OCI-LY1 (cell line): ENCODE measurements at regions not wholly inside any gene's neighbourhood (a gene's known extent, or its start where the extent isn't known, plus 50 kb on each side); places are given as distances from the start of the nearest gene placed in this dataset.

Source experiments
- H2AFZ ChIP-seq: fragments of 200-600 bp; sonication (generic), shearing (Covaris generic); 2 replicates; pipeline ENCODE4 v1.6.0; 2014; ENCODE audit warnings: antibody characterized with exemption, mild to moderate bottlenecking, low read length
- H3F3A ChIP-seq: fragments of 200-600 bp; sonication (generic), shearing (Covaris generic); 2 replicates; pipeline ENCODE4 v1.6.0; 2014; ENCODE audit warnings: mild to moderate bottlenecking, antibody characterized with exemption, low read length, moderate library complexity; ENCODE audit not compliant: insufficient read depth
- H3K27ac ChIP-seq: fragments of 200-600 bp; sonication (generic); 2 replicates; pipeline ENCODE4 v1.5.1; 2014; ENCODE audit warnings: low read length, mixed run types, mild to moderate bottlenecking, low read depth; ENCODE audit not compliant: poor library complexity, severe bottlenecking
- H3K27me3 ChIP-seq: fragments of 200-600 bp; sonication (generic); 2 replicates; pipeline ENCODE4 v1.6.0; 2014; ENCODE audit warnings: antibody characterized with exemption, mild to moderate bottlenecking, low read length, moderate library complexity; ENCODE audit not compliant: insufficient read depth
- H3K36me3 ChIP-seq: fragments of 200-600 bp; sonication (generic); 2 replicates; pipeline ENCODE4 v1.6.1; 2014; ENCODE audit warnings: mild to moderate bottlenecking, antibody characterized with exemption, low read length, moderate library complexity, mixed read lengths; ENCODE audit not compliant: insufficient read depth
- H3K4me1 ChIP-seq: fragments of 200-600 bp; sonication (generic); 2 replicates; pipeline ENCODE4 v1.5.1; 2014; ENCODE audit warnings: mild to moderate bottlenecking, low read length, moderate library complexity; ENCODE audit not compliant: insufficient read depth, severe bottlenecking
- H3K4me2 ChIP-seq: fragments of 200-600 bp; sonication (generic), shearing (Covaris generic); 2 replicates; pipeline ENCODE4 v1.6.1; 2014; ENCODE audit warnings: low read length
- H3K4me3 ChIP-seq: fragments of 200-600 bp; sonication (generic); 2 replicates; pipeline ENCODE4 v1.5.1; 2014; ENCODE audit warnings: low read length, low read depth, mild to moderate bottlenecking, mixed read lengths; ENCODE audit not compliant: poor library complexity, severe bottlenecking
- H3K79me2 ChIP-seq: fragments of 200-600 bp; shearing (Covaris generic); 2 replicates; pipeline ENCODE4 v1.6.1; 2016; ENCODE audit warnings: mixed run types, low read length, mixed read lengths; ENCODE audit not compliant: insufficient read depth
- H3K9ac ChIP-seq: fragments of 200-600 bp; sonication (generic), shearing (Covaris generic); 2 replicates; pipeline ENCODE4 v1.6.1; 2014; ENCODE audit warnings: mild to moderate bottlenecking, low read length, mixed read lengths
- H3K9me2 ChIP-seq: fragments of 200-600 bp; sonication (generic), shearing (Covaris generic); 2 replicates; pipeline ENCODE4 v1.6.1; 2014; ENCODE audit warnings: low read depth, mild to moderate bottlenecking, low read length, mixed read lengths
- H3K9me3 ChIP-seq: fragments of 200-600 bp; shearing (Covaris generic); 2 replicates; pipeline ENCODE4 v1.6.1; 2014; ENCODE audit warnings: low read length, mixed read lengths
- H4K20me1 ChIP-seq: fragments of 200-600 bp; sonication (generic), shearing (Covaris generic); 2 replicates; pipeline ENCODE4 v1.6.0; 2016; ENCODE audit warnings: mild to moderate bottlenecking, low read length; ENCODE audit not compliant: insufficient read depth
- EZH2 ChIP-seq: fragments of 200-600 bp; sonication (generic), shearing (Covaris generic); IDR thresholded peaks from 2 replicates; pipeline ENCODE4 v1.8.0; 2017; ENCODE audit warnings: borderline replicate concordance, mixed run types, mild to moderate bottlenecking, antibody characterized with exemption, low read length, moderate library complexity, mixed read lengths
- TF ChIP-seq, protein P1 (sequence below): fragments of 200-600 bp; sonication (generic), shearing (Covaris generic); IDR thresholded peaks from 2 replicates; pipeline ENCODE4 v1.5.1; 2017; ENCODE audit warnings: mild to moderate bottlenecking, antibody characterized with exemption, low read length, moderate library complexity, mixed read lengths

DNA sequence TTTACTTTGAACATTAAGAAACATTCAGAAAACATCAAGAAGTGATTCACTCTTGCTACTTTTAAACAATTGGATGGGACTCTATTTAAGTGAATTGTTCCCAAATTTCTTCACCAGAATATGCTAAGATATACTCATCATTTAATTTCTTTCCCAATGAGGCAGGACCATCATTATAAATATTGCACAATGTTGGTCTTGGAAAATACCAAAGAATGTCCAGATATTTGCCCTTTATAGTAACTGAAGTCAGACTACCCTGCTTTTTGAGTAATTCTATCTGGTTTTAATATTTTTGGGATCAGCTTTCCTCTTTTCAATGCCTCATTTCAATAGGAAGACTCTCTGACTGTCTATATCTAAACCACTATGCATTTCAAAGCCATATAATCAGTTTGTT, 129.4 kb upstream of the TENM3 start:
- H3K4me2 ChIP-seq: no peak overlapping the region
- no peak overlapping the region for H3K4me3 ChIP-seq
- H3K79me2 ChIP-seq: no peaks in the 10 kb centered on the region
- no peaks in the 10 kb centered on the region for H3K4me1 ChIP-seq
- no peaks in the 10 kb centered on the region for H3K9me3 ChIP-seq
- H2AFZ ChIP-seq: no peak overlapping the region
- H3K27me3 ChIP-seq: no peaks in the 10 kb centered on the region
- H3K27ac ChIP-seq: no peak overlapping the region
- TF ChIP-seq, protein P1, sequence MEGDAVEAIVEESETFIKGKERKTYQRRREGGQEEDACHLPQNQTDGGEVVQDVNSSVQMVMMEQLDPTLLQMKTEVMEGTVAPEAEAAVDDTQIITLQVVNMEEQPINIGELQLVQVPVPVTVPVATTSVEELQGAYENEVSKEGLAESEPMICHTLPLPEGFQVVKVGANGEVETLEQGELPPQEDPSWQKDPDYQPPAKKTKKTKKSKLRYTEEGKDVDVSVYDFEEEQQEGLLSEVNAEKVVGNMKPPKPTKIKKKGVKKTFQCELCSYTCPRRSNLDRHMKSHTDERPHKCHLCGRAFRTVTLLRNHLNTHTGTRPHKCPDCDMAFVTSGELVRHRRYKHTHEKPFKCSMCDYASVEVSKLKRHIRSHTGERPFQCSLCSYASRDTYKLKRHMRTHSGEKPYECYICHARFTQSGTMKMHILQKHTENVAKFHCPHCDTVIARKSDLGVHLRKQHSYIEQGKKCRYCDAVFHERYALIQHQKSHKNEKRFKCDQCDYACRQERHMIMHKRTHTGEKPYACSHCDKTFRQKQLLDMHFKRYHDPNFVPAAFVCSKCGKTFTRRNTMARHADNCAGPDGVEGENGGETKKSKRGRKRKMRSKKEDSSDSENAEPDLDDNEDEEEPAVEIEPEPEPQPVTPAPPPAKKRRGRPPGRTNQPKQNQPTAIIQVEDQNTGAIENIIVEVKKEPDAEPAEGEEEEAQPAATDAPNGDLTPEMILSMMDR: no peak
- TF ChIP-seq EZH2: no peak
- H4K20me1 ChIP-seq: no peaks in the 10 kb centered on the region
- H3K9ac ChIP-seq: no peak overlapping the region
- no peaks in the 10 kb centered on the region for H3K9me2 ChIP-seq
- H3K36me3 ChIP-seq: no peaks in the 10 kb centered on the region
- no peaks in the 10 kb centered on the region for H3F3A ChIP-seq

DNA sequence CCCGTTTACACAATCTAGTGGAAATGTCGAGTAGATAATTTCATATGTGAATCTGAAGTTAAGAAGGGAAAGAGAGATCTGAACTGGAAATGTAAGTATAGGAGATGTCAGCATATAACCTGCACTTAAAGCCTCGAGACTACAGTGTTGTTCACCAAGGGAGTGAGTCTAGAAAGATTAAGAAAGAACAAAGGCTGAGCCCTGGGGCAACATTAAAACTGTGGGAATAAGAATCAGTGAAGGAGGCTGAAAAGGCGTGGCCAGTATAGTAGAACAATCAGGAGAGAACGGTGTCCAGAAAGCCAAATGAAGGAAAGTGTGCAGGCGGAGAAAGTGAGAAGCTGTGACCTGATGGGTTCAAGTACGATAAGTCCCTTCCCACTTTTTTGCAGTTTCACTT, 118.8 kb upstream of the TENM3 start:
- H3K27me3 ChIP-seq: no peaks in the 10 kb centered on the region
- H3K79me2 ChIP-seq: no peaks in the 10 kb centered on the region
- no peaks in the 10 kb centered on the region for H3F3A ChIP-seq
- no peak overlapping the region for H3K4me2 ChIP-seq
- H3K4me1 ChIP-seq: no peaks in the 10 kb centered on the region
- H4K20me1 ChIP-seq: no peaks in the 10 kb centered on the region
- no peak overlapping the region for H2AFZ ChIP-seq
- H3K4me3 ChIP-seq: no peak overlapping the region
- no peaks in the 10 kb centered on the region for H3K9me2 ChIP-seq
- H3K36me3 ChIP-seq: no peaks in the 10 kb centered on the region
- no peaks in the 10 kb centered on the region for H3K9me3 ChIP-seq
- TF ChIP-seq, protein P1: no peak
- no peak for TF ChIP-seq EZH2
- H3K9ac ChIP-seq: no peak overlapping the region
- H3K27ac ChIP-seq: no peak overlapping the region

DNA sequence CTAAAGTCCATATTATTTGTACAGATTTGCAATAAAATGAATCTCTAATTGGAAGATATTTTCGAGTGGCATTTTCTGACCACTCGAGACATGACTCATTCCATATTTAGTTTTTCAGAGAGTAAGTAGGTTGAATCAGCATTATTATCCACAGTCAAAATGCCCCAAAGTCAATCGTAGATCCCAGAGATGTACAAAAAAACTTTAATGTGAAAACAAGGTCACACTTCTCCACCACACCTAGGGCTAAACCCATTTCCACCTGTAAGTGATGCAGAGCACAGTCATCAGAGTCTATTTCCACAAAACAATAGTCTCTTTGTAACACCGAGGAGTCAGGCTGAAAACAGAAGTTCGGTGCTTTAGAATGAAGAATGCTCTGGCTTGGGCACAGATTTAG, 117.1 kb upstream of the TENM3 start:
- no peak overlapping the region for H3K4me3 ChIP-seq
- no peaks in the 10 kb centered on the region for H4K20me1 ChIP-seq
- no peak overlapping the region for H3K9ac ChIP-seq
- no peaks in the 10 kb centered on the region for H3F3A ChIP-seq
- H3K9me2 ChIP-seq: no peaks in the 10 kb centered on the region
- H3K36me3 ChIP-seq: no peaks in the 10 kb centered on the region
- H3K4me1 ChIP-seq: no peaks in the 10 kb centered on the region
- H3K4me2 ChIP-seq: no peak overlapping the region
- H2AFZ ChIP-seq: no peak overlapping the region
- no peaks in the 10 kb centered on the region for H3K79me2 ChIP-seq
- no peaks in the 10 kb centered on the region for H3K27me3 ChIP-seq
- no peak overlapping the region for H3K27ac ChIP-seq
- TF ChIP-seq, protein P1: no peak
- TF ChIP-seq EZH2: no peak
- no peaks in the 10 kb centered on the region for H3K9me3 ChIP-seq
